Fibroblast of the aortic adventitia (primary cell): ENCODE measurements at regions not wholly inside any gene's neighbourhood (a gene's known extent, or its start where the extent isn't known, plus 50 kb on each side); places are given as distances from the start of the nearest gene placed in this dataset.

Source experiments
- DNase-seq: peaks from one replicate; pipeline ENCODE4 v3.0.0-alpha.2; 2010; ENCODE audit warnings: low read depth
- H3K4me3 ChIP-seq: 2 replicates; pipeline ENCODE4 v1.5.1; 2011; ENCODE audit warnings: low read depth, mild to moderate bottlenecking, control low read depth, low read length, moderate library complexity
- CTCF ChIP-seq: IDR thresholded peaks from 2 replicates; pipeline ENCODE4 v1.5.1; 2011; ENCODE audit warnings: mild to moderate bottlenecking, low read length, control low read depth, inconsistent platforms; ENCODE audit not compliant: insufficient read depth

- TF ChIP-seq CTCF: no peak
- H3K4me3 ChIP-seq: no peak overlapping the region
- no peak for DNase-seq
Observed at GRCh38 chr13:111567637-111568036, 247.2 kb downstream of the TEX29 start.

DNA sequence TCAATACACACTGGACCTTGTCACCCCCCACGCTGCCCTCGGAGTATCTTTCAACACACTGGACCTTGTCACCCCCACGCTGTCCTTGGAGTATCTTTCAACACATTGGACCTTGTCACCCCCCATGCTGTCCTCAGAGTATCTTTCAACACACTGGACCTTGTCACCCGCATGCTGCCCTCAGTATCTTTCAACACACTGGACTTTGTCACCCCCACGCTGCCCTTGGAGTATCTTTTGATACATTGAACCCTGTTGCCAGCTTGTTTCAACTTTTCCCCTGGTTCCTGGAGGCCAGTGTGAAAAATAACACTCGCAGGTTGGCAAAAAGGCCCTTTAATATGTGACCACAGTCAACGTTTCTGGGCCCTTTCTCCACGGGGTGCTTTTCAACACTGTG, 247.8 kb downstream of the TEX29 start:
- no peak for TF ChIP-seq CTCF
- H3K4me3 ChIP-seq: no peak overlapping the region
- no peak for DNase-seq

DNA sequence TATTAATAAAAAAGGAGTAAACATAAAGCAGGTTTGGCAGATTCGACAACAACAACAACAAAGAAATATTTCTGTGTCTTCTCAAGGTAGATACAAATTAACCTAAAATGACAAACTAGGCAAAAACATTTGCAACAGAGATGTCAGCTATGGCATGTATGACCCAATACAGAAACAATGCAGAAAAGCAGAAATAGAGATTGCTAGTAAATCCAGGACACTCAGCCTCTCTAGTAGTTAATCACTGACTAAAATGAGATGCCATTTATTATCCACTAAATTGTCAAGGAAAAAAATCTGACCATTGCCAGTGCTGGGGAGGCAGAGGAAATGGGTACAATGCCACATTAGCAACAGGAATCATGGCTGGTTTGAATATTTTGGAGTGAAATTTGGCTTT, 250.5 kb downstream of the TEX29 start:
- TF ChIP-seq CTCF: no peak
- H3K4me3 ChIP-seq: no peak overlapping the region
- no peak for DNase-seq

DNA sequence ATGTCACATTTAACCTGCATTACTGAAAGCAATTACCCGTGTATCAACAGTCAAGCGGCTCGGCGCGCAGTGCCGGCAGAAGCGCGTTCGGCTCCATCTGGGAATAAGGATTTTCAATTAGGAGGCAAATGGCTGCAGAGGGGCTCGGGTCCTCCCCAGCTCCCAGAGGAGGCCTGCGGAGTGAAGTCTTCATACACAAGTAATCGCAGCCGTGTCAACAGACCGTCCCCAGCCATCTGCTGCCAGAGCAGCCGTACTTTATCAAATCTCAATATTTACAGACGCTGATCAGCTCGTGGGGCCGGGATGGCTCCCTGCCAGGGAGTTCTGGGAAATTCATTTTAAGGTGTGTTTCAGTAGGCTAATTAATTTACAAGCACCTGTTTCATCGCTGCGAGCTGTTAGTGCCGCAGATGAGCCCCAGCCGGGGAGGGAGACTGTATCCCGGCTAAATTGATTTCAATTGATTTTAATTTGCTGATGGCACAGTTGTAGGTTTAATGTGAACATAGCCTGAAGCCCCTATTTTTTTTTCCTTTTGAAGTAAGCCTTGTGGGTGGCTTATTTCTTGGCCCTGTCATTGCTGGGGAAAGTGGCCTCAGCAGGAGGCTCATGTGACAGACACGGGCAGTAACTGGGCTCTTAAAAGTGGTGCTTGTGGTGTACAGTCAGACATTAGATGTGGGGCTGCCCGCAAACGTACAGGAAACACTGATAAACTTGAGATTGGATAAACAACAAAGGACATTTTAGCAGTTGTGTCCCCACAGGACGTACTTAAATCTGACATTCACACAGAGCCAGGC, 252.7 kb downstream of the TEX29 start:
- DNase-seq: no peak
- no peak overlapping the region for H3K4me3 ChIP-seq
- no peak for TF ChIP-seq CTCF

DNA sequence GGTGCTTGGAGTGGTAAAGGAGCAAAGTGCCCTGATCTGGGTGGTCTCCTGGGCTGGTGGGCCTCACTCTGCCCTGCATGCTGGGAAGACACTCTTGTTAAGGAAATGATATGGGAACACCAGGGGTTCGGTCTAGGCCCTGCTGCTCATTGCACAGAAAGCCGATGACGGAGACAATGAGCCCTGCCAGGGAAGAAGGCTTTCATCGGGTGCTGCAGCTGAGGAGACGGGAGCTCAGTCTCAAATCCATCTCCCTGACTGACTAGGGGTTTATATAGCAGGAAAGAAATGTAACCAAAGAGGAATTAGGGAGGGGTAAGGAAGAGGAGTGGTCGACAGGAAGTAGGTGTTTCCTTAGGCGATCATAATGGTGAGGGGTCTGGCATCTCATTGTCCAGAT, 253.4 kb downstream of the TEX29 start:
- H3K4me3 ChIP-seq: no peak overlapping the region
- TF ChIP-seq CTCF: no peak
- DNase-seq: no peak

DNA sequence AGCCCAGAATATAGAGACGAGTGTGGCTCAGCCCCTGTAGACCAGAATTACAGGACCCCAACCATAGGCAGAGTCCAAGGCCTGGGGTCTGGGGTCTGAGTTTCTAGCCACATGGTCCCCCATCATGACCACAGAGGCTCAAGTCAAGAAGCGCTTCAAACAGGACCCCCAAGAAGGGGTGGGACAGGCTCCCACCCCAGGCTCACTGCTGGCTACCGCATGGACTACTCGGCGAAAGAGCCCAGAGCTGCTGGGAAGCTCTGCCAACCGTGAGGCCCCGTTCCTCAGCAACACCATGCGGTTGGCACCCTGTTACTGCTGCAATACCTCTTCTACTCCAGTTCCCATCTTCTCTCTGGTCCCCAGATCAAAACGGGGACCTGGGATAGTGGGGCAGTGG, 254.8 kb downstream of the TEX29 start:
- DNase-seq: no peak
- no peak for TF ChIP-seq CTCF
- no peak overlapping the region for H3K4me3 ChIP-seq

DNA sequence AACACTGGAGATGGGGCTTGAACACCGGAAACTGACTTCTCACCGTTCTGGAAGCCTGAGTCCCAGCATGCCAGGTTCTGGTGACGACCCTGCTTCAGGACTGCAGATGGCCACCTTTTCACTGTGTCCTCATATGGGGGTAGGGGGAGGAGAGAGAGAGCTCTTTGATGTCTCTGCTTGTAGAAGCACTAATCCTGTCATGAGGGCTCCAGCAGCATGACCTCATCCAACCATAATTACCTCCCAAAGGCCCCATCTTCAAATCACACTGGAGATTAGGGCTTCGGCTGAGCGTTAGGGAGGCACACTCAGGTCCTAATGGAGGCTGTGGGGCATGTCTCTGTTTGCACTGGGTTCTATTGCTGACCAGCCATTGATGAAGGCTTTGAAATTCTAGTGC, 255.3 kb downstream of the TEX29 start:
- DNase-seq: no peak
- no peak for TF ChIP-seq CTCF
- H3K4me3 ChIP-seq: no peak overlapping the region
